BE2C (cell line): ENCODE measurements at regions not wholly inside any gene's neighbourhood (a gene's known extent, or its start where the extent isn't known, plus 50 kb on each side); places are given as distances from the start of the nearest gene placed in this dataset.
A peak's percentile ranks its signal among the peaks of the same experiment; 100 is the strongest.
"Not testable (repeated sequence)": the region's sequence is repeated elsewhere in the genome, so short reads cannot be mapped to it uniquely, and the experiment has no call there.

ENCODE experiments used
- DNase-seq: peaks from one replicate; pipeline ENCODE4 v3.0.0-alpha.2; 2020
- H3K27me3 ChIP-seq: fragments of 250-450 bp; sonication (Bioruptor Pico); 2 replicates; pipeline ENCODE4 v1.5.1; 2020; ENCODE audit warnings: mild to moderate bottlenecking
- H3K36me3 ChIP-seq: fragments of 250-450 bp; sonication (Bioruptor Pico); 2 replicates; pipeline ENCODE4 v1.5.1; 2020; ENCODE audit warnings: mild to moderate bottlenecking
- H3K4me1 ChIP-seq: fragments of 250-450 bp; sonication (Bioruptor Pico); 2 replicates; pipeline ENCODE4 v1.5.1; 2020
- H3K4me3 ChIP-seq: 2 replicates; pipeline ENCODE4 v1.5.1; 2011; ENCODE audit warnings: low read depth, low read length
- H3K9me3 ChIP-seq: fragments of 250-450 bp; sonication (Bioruptor Pico); 2 replicates; pipeline ENCODE4 v1.5.1; 2020
- TF ChIP-seq, protein P1 (sequence below): IDR thresholded peaks from 2 replicates; pipeline ENCODE4 v1.5.1; 2012; ENCODE audit warnings: mild to moderate bottlenecking, low read depth, low read length

DNA sequence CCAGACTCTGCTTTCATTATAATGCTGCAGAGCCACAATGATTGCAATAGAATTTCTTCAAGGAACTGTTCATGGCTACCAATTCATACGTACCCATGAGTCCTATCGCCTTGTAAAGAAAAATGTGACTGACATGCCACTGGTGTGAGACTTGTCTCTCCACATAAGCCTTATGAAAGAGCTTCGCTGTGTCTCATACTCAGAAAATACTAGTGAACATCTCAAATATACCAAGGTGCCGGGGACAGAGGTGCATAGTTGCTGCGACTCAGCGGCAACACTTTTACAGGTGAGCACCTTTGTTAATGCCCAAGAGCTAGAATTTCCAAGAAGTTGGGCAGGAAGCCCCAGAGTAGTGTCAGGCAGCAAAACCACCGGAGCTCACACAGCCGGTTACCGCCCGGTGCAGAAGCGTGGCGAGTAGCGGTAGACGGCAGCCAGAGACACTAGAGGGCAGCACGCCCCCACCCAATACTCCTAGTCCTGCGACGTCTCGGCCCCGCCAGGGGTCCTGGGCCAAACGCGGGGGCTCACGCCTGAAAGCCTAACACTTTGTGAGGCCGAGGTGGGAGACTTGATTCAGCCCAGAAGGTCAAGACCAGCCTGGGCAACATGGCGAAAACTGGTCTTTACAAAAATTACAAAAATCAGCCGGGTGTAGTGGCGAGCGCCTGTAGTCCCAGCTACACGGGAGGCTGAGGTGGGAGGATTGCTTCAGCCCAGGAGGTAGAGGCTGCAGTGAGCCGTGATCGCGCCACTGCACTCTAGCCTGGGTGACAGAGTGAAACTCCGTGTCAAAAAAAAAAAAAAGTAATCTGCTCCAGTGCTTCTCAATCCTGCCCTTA lies 50.5 kb upstream of the CCL21 start:
- H3K27me3 ChIP-seq, H3K9me3 ChIP-seq, H3K4me3 ChIP-seq, H3K36me3 ChIP-seq, H3K4me1 ChIP-seq: not testable (repeated sequence)
- DNase-seq: peak; percentile 73
- TF ChIP-seq, protein P1, sequence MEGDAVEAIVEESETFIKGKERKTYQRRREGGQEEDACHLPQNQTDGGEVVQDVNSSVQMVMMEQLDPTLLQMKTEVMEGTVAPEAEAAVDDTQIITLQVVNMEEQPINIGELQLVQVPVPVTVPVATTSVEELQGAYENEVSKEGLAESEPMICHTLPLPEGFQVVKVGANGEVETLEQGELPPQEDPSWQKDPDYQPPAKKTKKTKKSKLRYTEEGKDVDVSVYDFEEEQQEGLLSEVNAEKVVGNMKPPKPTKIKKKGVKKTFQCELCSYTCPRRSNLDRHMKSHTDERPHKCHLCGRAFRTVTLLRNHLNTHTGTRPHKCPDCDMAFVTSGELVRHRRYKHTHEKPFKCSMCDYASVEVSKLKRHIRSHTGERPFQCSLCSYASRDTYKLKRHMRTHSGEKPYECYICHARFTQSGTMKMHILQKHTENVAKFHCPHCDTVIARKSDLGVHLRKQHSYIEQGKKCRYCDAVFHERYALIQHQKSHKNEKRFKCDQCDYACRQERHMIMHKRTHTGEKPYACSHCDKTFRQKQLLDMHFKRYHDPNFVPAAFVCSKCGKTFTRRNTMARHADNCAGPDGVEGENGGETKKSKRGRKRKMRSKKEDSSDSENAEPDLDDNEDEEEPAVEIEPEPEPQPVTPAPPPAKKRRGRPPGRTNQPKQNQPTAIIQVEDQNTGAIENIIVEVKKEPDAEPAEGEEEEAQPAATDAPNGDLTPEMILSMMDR: peak; percentile 82
